Thymus (tissue), 11 donors: ENCODE measurements at regions not wholly inside any gene's neighbourhood (a gene's known extent, or its start where the extent isn't known, plus 50 kb on each side); places are given as distances from the start of the nearest gene placed in this dataset.
"Not testable (repeated sequence)": the region's sequence is repeated elsewhere in the genome, so short reads cannot be mapped to it uniquely, and the experiment has no call there.

Experiments
- DNase-seq, 9 donors: peaks; one replicate each; pipeline ENCODE4 v3.0.0-alpha.2; 2013; ENCODE audit warnings: low spot score in 9 of 9, low read depth in 6 of 9, missing footprints in 1 of 9
- H3K27ac ChIP-seq, 2 donors: one replicate each; pipeline ENCODE4 v1.5.1; 2013; ENCODE audit warnings: control low read depth in 1 of 2, low read depth in 1 of 2, low read length in 1 of 2, mild to moderate bottlenecking in 1 of 2, moderate library complexity in 1 of 2
- H3K27me3 ChIP-seq, 2 donors: one replicate each; pipeline ENCODE4 v1.5.1; 2013; ENCODE audit warnings: low read length in 1 of 2; ENCODE audit not compliant: control insufficient read depth in 2 of 2, insufficient read depth in 1 of 2
- H3K36me3 ChIP-seq, 2 donors: one replicate each; pipeline ENCODE4 v1.5.1; 2013; ENCODE audit warnings: low read length in 1 of 2, mild to moderate bottlenecking in 1 of 2, moderate library complexity in 1 of 2; ENCODE audit not compliant: control insufficient read depth in 2 of 2, insufficient read depth in 2 of 2
- H3K4me1 ChIP-seq, 2 donors: one replicate each; pipeline ENCODE4 v1.5.1; 2013; ENCODE audit warnings: low read length in 2 of 2; ENCODE audit not compliant: control insufficient read depth in 2 of 2, insufficient read depth in 2 of 2
- H3K4me3 ChIP-seq, 2 donors: one replicate each; pipeline ENCODE4 v1.5.1; 2013; ENCODE audit warnings: low read length in 2 of 2, control low read depth in 1 of 2, mild to moderate bottlenecking in 1 of 2
- H3K9me3 ChIP-seq, 2 donors: one replicate each; pipeline ENCODE4 v1.5.1; 2013; ENCODE audit warnings: low read length in 1 of 2, mild to moderate bottlenecking in 1 of 2; ENCODE audit not compliant: control insufficient read depth in 2 of 2, insufficient read depth in 1 of 2
- WGBS: extraction: QIAGEN DNeasy Blood & Tissue Kit; methylation state at CpG from one replicate; pipeline ENCODE4 v1.1.7; 2013; 5-methylcytosine and 5-hydroxymethylcytosine counted together
- donor health status: healthy.

DNA sequence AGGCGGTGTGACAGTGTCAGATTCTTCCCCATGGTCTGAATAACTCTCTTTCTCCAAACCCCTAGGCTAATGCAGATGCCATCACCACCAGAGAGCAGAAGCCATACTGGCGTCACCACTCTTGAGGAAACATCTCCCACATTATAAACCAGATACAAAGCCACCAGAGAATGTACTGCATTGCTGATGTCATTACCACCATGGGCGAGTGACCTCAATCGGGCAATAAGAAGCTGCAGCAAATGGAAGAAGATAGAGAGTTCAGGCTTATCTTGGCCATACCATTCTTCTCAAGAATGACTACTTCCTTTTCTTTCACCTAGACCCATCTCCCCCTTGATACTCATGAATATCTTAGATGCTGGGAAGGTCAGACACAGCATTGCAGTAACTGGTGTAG, 1157.2 kb downstream of the TMEM121 start:
- Histone ChIP-seq H3K27ac (no peak overlapping the region), H3K27me3 (no peaks in the 10 kb centered on the region), H3K36me3 (no peaks in the 10 kb centered on the region), H3K4me3 (no peak overlapping the region), H3K9me3 (no peaks in the 10 kb centered on the region), H3K4me1 (peaks cover 0 to 20% of the 10 kb centered on the region in 2 donors)
- WGBS: 71% methylated on average over 4 of the region's 4 CpGs
- no peak for DNase-seq

DNA sequence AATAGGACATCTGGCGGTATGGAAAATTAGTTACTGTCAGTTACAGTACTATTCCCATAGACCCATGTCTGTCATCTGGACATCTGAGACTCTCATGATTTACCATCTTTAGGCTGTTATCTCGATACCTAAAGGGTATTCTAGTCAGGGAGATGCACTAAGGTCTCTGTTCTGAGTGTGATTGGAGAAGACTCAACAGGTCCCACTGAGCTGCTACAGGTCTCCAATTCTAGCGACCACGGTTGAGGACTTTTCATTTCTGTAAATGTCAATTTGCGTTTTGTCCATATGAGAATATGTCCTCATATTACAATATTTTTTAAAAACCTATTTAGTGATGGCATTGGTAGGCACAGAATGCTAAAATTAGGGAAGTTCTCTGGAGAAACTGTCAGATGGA, 1160.2 kb downstream of the TMEM121 start:
- 86% methylated on average over 5 of the region's 5 CpGs for WGBS
- H3K27me3 ChIP-seq: no peaks in the 10 kb centered on the region
- H3K27ac ChIP-seq: no peak overlapping the region
- peaks cover 0 to 18% of the 10 kb centered on the region in 2 donors for H3K4me1 ChIP-seq
- no peak for DNase-seq
- no peak overlapping the region for H3K4me3 ChIP-seq
- H3K9me3 ChIP-seq: peaks cover 0 to 6% of the 10 kb centered on the region in 2 donors
- H3K36me3 ChIP-seq: no peaks in the 10 kb centered on the region

DNA sequence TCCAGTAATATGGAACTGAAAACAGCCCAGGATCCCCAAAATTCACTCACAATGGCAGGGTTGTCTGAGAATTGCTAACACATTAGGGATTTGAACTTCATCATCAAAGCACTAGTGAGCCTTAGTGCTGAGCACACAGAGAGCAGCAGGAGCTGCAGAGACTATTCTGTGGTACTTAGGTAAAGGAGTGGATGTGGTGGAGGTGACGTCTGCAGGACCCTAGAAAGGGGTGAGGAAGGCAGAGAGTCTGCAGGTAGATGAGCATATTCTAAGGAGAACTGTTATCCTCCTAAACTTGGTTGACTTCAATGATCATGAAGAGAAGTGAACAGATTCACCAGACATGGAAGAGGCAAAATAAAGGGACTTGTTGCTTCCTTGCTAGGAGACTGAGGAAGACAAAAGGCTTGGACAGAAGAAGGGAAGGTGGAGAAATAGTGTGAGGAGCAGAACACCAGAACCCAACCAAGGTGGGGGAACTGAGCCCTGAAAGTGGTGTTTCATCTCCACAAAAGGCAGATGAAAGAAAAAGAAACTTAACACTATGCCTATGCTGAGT, 1164.0 kb downstream of the TMEM121 start:
- Histone ChIP-seq H3K9me3 (peaks cover 0 to 19% of the 10 kb centered on the region in 2 donors), H3K4me1 (peaks cover 0 to 24% of the 10 kb centered on the region in 2 donors), H3K27me3 (no peaks in the 10 kb centered on the region), H3K36me3 (no peaks in the 10 kb centered on the region), H3K27ac (peak overlapping the region in 1 of 2 donors; percentile 57), H3K4me3 (no peak overlapping the region)
- 48% methylated on average over 1 of the region's 1 CpG for whole genome bisulfite sequencing
- DNase-seq: peak in 1 of 9 donors; percentile 54

DNA sequence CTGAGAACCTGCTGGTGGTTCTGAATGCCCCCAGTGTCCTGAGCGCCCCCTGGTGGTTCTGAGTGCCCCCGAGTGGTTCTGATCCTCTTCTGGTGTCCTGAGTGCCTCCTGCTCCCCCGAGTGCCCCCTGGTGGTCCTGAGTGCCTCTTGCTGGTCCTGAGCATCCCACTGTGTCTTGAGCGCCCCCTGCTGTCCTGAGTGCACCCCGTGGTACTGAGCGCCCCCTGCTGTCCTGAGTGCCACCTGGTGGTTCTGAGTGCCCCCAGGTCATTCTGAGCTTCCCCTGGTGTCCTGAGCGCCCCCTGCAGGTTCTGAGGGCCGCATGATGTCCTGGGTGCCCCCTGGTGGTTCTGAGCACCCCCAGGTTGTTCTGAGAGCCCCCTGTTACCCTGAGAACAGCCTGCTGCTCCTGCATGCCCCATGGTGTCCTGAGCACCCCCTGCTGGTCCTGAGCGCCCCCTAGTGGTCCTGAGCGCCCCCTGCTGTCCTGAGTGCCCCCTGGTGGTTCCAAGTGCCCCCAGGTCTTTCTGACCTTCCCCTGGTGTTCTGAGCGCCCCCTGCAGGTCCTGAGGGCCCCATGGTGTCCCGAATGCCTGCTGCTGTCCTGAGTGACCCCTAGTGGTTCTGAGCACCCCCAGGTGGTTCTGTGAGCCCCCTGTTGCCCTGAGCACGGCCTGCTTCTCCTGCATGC, 1165.4 kb downstream of the TMEM121 start:
- peaks cover 0 to 24% of the 10 kb centered on the region in 2 donors for H3K4me1 ChIP-seq
- H3K27me3 ChIP-seq: no peaks in the 10 kb centered on the region
- H3K36me3 ChIP-seq: no peaks in the 10 kb centered on the region
- no peak overlapping the region for H3K27ac ChIP-seq
- H3K4me3 ChIP-seq: no peak overlapping the region
- DNase-seq: peak in 2 of 9 donors; percentile 30 to 33
- H3K9me3 ChIP-seq: peaks cover 0 to 19% of the 10 kb centered on the region in 2 donors
- WGBS: 85% methylated on average over 13 of the region's 13 CpGs

DNA sequence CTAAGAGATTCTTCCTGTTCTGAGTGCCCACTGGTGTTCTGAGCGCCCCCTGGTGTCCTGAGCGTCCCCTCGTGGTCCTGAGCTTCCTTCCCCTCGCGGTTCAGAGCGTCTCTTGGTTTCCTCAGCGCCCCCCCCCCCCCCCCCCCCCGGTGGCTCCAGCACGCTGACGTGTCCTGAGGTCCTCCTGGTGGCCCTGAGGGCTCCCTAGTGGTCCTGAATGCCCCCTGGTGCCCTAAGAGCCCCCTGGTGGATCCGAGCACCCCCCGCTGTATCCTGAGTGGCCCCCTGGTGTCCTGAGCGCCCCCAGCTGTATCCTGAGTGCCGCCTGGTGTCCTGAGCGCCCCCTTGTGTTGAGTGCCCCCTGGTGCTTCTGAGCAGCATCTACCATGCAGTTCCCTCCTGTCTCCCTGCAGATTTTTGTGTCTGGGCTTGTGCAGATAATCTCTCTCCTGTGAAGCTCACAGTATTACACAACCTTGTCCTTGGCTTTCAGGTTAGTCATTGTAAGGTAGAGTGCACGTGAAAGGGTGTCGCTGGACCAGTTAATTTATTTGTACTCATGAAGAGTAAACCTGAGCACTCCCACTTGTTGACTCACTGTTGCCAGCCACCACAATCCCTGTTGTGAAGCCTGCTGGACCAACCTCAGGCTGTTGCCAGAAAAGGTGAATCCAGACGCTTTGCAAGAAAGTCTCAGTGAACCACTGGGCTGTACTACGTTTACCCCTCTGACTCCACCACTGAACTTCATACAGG, 1168.4 kb downstream of the TMEM121 start:
- Histone ChIP-seq H3K36me3 (no peaks in the 10 kb centered on the region), H3K9me3 (peaks cover 0 to 19% of the 10 kb centered on the region in 2 donors), H3K27ac (no peak overlapping the region), H3K4me3 (no peak overlapping the region), H3K4me1 (peaks cover 0 to 29% of the 10 kb centered on the region in 2 donors), H3K27me3 (no peaks in the 10 kb centered on the region)
- WGBS: 74% methylated on average over 15 of the region's 19 CpGs
- DNase-seq: peak in 2 of 9 donors; percentile 37 to 53

DNA sequence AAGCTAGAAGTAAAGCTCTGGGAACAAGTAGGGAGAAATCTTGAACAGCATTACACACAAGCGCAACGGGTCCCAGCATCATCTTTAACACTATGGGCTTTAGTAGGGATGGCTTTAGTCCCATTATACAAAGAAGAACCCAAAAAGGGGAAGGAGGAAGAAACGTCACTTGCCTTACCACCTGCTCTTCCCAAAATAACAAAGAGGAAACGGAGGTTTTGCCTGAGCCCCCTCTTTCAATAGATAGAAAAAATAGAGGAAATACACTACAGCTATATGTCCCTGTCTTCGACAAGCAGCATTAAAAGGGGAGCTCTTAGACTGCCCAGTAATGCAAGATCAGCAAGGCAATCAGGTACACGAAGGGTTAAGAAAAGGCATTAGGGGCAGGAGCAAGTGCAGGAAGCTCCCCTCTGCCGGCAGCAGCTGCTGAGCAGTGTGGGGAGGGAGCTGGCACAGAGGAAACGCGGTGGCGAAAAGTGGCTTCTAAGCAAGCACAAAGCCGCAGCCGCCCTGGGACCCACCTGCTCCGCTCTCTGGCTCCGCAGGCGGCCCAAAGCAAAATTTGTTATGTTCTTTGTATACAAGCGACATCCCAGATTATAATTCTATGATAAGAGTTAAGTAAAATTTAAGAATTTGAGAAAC, 1172.4 kb downstream of the TMEM121 start:
- not testable (repeated sequence) for H3K9me3 ChIP-seq, H3K27me3 ChIP-seq, H3K36me3 ChIP-seq, H3K4me3 ChIP-seq
- DNase-seq: peak in 4 of 9 donors; percentile 34 to 73 (median 56)
- Histone ChIP-seq H3K27ac (peak overlapping the region in 1 of 2 donors; percentile 84), H3K4me1 (peaks cover 0 to 13% of the 10 kb centered on the region in 2 donors)
- WGBS: 3% methylated on average over 4 of the region's 16 CpGs

DNA sequence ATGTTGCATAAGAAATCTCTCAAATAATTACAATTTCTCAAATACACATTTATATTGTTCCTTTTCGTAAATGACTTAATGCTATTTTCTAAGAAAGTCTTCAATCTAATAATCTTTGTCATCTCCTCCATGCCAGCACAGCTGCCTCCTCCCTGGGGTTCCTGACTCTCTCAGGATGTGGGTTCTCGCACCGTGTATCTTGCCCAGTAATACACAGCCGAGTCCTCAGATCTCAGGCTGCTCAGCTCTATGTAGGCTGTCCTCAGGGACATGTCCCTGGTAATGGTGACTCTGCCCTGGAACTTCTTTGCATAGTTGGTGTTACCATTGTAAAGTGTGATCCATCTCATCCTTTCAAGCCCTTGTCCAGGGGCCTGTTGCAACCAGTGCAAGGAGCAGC, 1177.3 kb downstream of the TMEM121 start:
- H3K4me3 ChIP-seq, H3K27ac ChIP-seq, H3K27me3 ChIP-seq, H3K9me3 ChIP-seq, DNase-seq, H3K36me3 ChIP-seq: not testable (repeated sequence)
- peaks cover 0 to 16% of the 10 kb centered on the region in 2 donors for H3K4me1 ChIP-seq
- 62% methylated on average over 2 of the region's 4 CpGs for WGBS

DNA sequence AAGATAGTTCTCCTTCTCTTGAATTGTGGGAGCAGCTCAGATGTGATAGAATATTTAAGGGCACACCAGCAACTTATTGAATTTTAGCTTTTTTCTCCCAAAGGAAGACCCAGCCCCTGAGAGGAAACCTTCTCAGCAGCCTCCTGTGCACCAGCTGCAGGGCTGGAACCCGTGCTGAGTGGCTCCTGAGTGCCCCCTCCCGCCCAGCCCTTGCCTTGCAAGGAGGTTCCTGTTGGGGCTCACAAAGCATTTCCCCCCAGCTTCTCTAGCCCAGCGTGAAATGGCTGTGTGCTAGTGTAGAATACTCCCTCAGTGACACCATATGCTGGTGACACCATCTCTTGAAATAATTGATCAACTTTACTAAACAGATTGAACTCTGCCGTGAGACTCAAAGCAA, 1180.1 kb downstream of the TMEM121 start:
- H3K36me3 ChIP-seq, H3K27me3 ChIP-seq, H3K27ac ChIP-seq, H3K4me3 ChIP-seq, H3K9me3 ChIP-seq: not testable (repeated sequence)
- WGBS: 33% methylated on average over 4 of the region's 4 CpGs
- peak in 3 of 9 donors; percentile 59 to 76 (median 72) for DNase-seq
- H3K4me1 ChIP-seq: peaks cover 0 to 15% of the 10 kb centered on the region in 2 donors

DNA sequence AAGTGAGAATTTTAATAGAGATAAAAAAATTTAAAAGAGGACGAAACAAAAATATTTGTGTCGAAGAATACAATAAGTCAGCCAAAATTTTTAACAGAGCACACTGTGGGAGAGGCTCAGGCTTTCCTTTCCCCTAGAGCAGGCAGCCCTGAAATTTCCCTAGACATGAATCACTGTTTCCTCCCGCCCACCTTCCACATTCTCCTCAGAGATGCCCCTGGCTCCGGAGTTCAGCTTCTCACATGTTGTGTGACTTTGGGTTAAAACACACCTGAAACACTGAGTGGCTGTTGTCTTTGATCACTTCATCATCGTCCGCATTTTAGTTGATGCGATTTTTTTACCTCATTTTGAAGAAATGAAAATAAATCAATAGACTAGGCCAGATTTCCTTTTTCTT, 1183.8 kb downstream of the TMEM121 start:
- H3K27ac ChIP-seq, H3K4me3 ChIP-seq, H3K36me3 ChIP-seq, H3K9me3 ChIP-seq, H3K27me3 ChIP-seq: not testable (repeated sequence)
- 90% methylated on average over 7 of the region's 7 CpGs for WGBS
- H3K4me1 ChIP-seq: peaks cover 4 to 27% of the 10 kb centered on the region in 2 donors
- peak in 1 of 9 donors; percentile 0 for DNase-seq
